IMR-90 (cell line): ENCODE measurements at regions not wholly inside any gene's neighbourhood (a gene's known extent, or its start where the extent isn't known, plus 50 kb on each side); places are given as distances from the start of the nearest gene placed in this dataset.

Experiments used
- ATAC-seq: fragments of 200-7000 bp; cut with Tn5 transposase; 2 replicates; pipeline ENCODE4 v1.9.1; 2020; ENCODE audit warnings: low read depth, mild to moderate bottlenecking, moderate library complexity
- BruUV-seq: library from RNA; stranded (reverse); fragments of 400-500 nt; replicated peaks from 2 replicates; lab custom pipeline; 2021; lab: Mats Ljungman, UMichigan
- CTCF ChIA-PET: fragments of 300-600 bp; formaldehyde crosslinking; extraction: SDS; loops from one replicate; lab custom pipeline; 2021; ENCODE audit warnings: antibody characterized with exemption; lab: Yijun Ruan, JAX
- POLR2A ChIA-PET: fragments of 300-600 bp; sonication (Branson Sonifier 250); formaldehyde crosslinking; loops from one replicate; lab custom pipeline; 2022; ENCODE audit warnings: antibody characterized with exemption; ENCODE audit not compliant: unreplicated experiment; lab: Charles Lee
- DNase-seq: peaks from one replicate; pipeline ENCODE4 v3.0.0; 2013
- H2AFZ ChIP-seq: replicated peaks from 2 replicates; pipeline ENCODE3; 2013; ENCODE audit warnings: low read length, mild to moderate bottlenecking; ENCODE audit not compliant: poor library complexity
- H2AK5ac ChIP-seq: 2 replicates; pipeline ENCODE4 v1.6.1; 2013; ENCODE audit warnings: low read depth, low read length, inconsistent platforms
- H2AK9ac ChIP-seq: replicated peaks from 2 replicates; pipeline ENCODE3; 2013; ENCODE audit warnings: mild to moderate bottlenecking, low read depth, low read length, moderate library complexity; ENCODE audit not compliant: poor library complexity
- H2BK120ac ChIP-seq: 2 replicates; pipeline ENCODE4 v1.6.1; 2013; ENCODE audit warnings: low read depth, low read length, inconsistent platforms
- H2BK15ac ChIP-seq: 3 replicates; pipeline ENCODE4 v1.6.1; 2013; ENCODE audit warnings: low read depth, low read length, inconsistent platforms
- H2BK20ac ChIP-seq: 2 replicates; pipeline ENCODE4 v1.6.1; 2013; ENCODE audit warnings: low read depth, mild to moderate bottlenecking, inconsistent platforms, low read length, moderate library complexity
- H2BK5ac ChIP-seq: 2 replicates; pipeline ENCODE4 v1.6.1; 2013; ENCODE audit warnings: mild to moderate bottlenecking, low read depth, low read length, inconsistent platforms; ENCODE audit not compliant: poor library complexity, severe bottlenecking
- H3K14ac ChIP-seq: replicated peaks from 2 replicates; pipeline ENCODE4 v1.6.1; 2013; ENCODE audit warnings: low read depth, low read length, inconsistent platforms
- H3K18ac ChIP-seq: 2 replicates; pipeline ENCODE4 v1.6.1; 2013; ENCODE audit warnings: low read depth, low read length, control low read depth
- H3K23ac ChIP-seq: 2 replicates; pipeline ENCODE4 v1.6.1; 2013; ENCODE audit warnings: low read depth, low read length, inconsistent platforms
- H3K27ac ChIP-seq: 2 replicates; pipeline ENCODE4 v1.5.1; 2013; ENCODE audit warnings: mild to moderate bottlenecking, control low read depth, low read length; ENCODE audit not compliant: insufficient read depth
- H3K27me3 ChIP-seq: 2 replicates; pipeline ENCODE4 v1.6.1; 2013; ENCODE audit warnings: low read length; ENCODE audit not compliant: control insufficient read depth, insufficient read depth
- H3K36me3 ChIP-seq: 2 replicates; pipeline ENCODE4 v1.6.1; 2013; ENCODE audit warnings: low read length, mixed read lengths; ENCODE audit not compliant: control insufficient read depth, insufficient read depth
- H3K4ac ChIP-seq: 2 replicates; pipeline ENCODE4 v1.6.1; 2013; ENCODE audit warnings: low read depth, low read length, inconsistent platforms
- H3K4me1 ChIP-seq: 2 replicates; pipeline ENCODE4 v1.6.1; 2013; ENCODE audit warnings: low read length, mixed read lengths; ENCODE audit not compliant: control insufficient read depth, insufficient read depth
- H3K4me2 ChIP-seq: 2 replicates; pipeline ENCODE4 v1.6.1; 2013; ENCODE audit warnings: low read depth, mild to moderate bottlenecking, control low read depth, low read length, moderate library complexity
- H3K4me3 ChIP-seq: 2 replicates; pipeline ENCODE4 v1.5.1; 2013; ENCODE audit warnings: low read depth, mild to moderate bottlenecking, control low read depth, low read length, moderate library complexity; ENCODE audit not compliant: insufficient read depth
- H3K56ac ChIP-seq: 2 replicates; pipeline ENCODE4 v1.6.1; 2013; ENCODE audit warnings: low read length, inconsistent platforms; ENCODE audit not compliant: insufficient read depth; ENCODE audit errors: extremely low read depth
- H3K79me1 ChIP-seq, 2 experiments: 2 replicates each; pipeline ENCODE4 v1.6.1; 2013; ENCODE audit warnings: low read length in 2 of 2, inconsistent platforms in 1 of 2, low read depth in 1 of 2
- H3K9ac ChIP-seq: 2 replicates; pipeline ENCODE4 v1.6.1; 2013; ENCODE audit warnings: low read depth, low read length, control low read depth
- H3K9me1 ChIP-seq: 2 replicates; pipeline ENCODE4 v1.6.1; 2013; ENCODE audit warnings: low read length, inconsistent platforms; ENCODE audit not compliant: insufficient read depth
- H3K9me3 ChIP-seq: 2 replicates; pipeline ENCODE4 v1.6.1; 2013; ENCODE audit warnings: low read length; ENCODE audit not compliant: control insufficient read depth, insufficient read depth
- H4K20me1 ChIP-seq: 2 replicates; pipeline ENCODE4 v1.6.1; 2013; ENCODE audit warnings: low read length, inconsistent platforms; ENCODE audit not compliant: insufficient read depth
- H4K5ac ChIP-seq: 2 replicates; pipeline ENCODE4 v1.6.1; 2013; ENCODE audit warnings: mild to moderate bottlenecking, low read depth, low read length, control low read depth
- H4K8ac ChIP-seq, 2 experiments: 2 replicates each; pipeline ENCODE4 v1.6.1; 2013; ENCODE audit warnings: low read depth in 2 of 2, low read length in 2 of 2, control low read depth in 1 of 2, inconsistent platforms in 1 of 2
- H4K91ac ChIP-seq: 2 replicates; pipeline ENCODE4 v1.6.1; 2013; ENCODE audit warnings: low read depth, low read length, inconsistent platforms; ENCODE audit not compliant: insufficient read depth
- CEBPB ChIP-seq: IDR thresholded peaks from 2 replicates; pipeline ENCODE4 v1.6.1; 2012; ENCODE audit warnings: low read depth, low read length, improper control_type of control experiment
- CTCF ChIP-seq: conservative IDR thresholded peaks from 2 replicates; pipeline ENCODE4 v1.5.1; 2012; ENCODE audit warnings: mild to moderate bottlenecking, low read depth, low read length, improper control_type of control experiment
- MAZ ChIP-seq: IDR thresholded peaks from 2 replicates; pipeline ENCODE4 v1.6.1; 2012; ENCODE audit warnings: low read depth, mild to moderate bottlenecking, low read length, improper control_type of control experiment, moderate library complexity, borderline replicate concordance
- SMC3 ChIP-seq: fragments of 150-350 bp; IDR thresholded peaks from 2 replicates; pipeline ENCODE4 v1.6.1; 2016; ENCODE audit warnings: low read depth, mild to moderate bottlenecking, antibody characterized with exemption, low read length, moderate library complexity
- WGBS, 2 experiments: methylation state at CpG; one replicate each; pipeline versions ENCODE4 v1.1.5 to v1.1.7; 2013; ENCODE audit warnings: missing lambda C conversion rate in 2 of 2; ENCODE audit not compliant: insufficient read length in 1 of 2; ENCODE audit errors: extremely low coverage in 2 of 2; 5-methylcytosine and 5-hydroxymethylcytosine counted together
- dilution Hi-C: fragments of 300-500 bp; cut with HindIII; formaldehyde crosslinking; loops from one replicate; pipeline ENCODE4 v1.14.3; 2018; ENCODE audit warnings: low sequenced_read_pairs; ENCODE audit not compliant: unreplicated experiment
- in situ Hi-C: fragments of 300-500 bp; cut with MboI; formaldehyde crosslinking; loops from 3 replicates; pipeline ENCODE4 v1.14.3; 2019; ENCODE audit warnings: low sequenced_read_pairs, inconsistent platforms, mixed read lengths
- intact Hi-C: fragments of 100-400 bp; cut with micrococcal nuclease; formaldehyde crosslinking; loops from 2 replicates; pipeline ENCODE4 v1.10.0; 2022

- ChIA-PET CTCF (interaction anchor here (0.6 kb wide), 1 partner anchor 825 kb away, joined by 3 read pairs; no protein-coding TSS in a partner anchor), POLR2A (no interaction called here)
- in situ Hi-C loops: no loop called here
Observed at GRCh38 chr13:76651286-76651685, 234.9 kb downstream of the KCTD12 start.

More at GRCh38 chr13:76651286-76651685, 234.9 kb downstream of the KCTD12 start:
- no peak overlapping the region for H3K14ac ChIP-seq
- TF ChIP-seq CTCF (no peak), CEBPB (no peak), MAZ (no peak), SMC3 (no peak)
- WGBS, 2 experiments: no CpG with 5 or more reads among the region's 1 CpG
- H2BK5ac ChIP-seq: no peak overlapping the region
- no peak overlapping the region for H3K23ac ChIP-seq
- ATAC-seq (no peak), DNase-seq (no peak)
- no peak overlapping the region for H4K8ac ChIP-seq
- H3K4me3 ChIP-seq: no peak overlapping the region
- H2AFZ ChIP-seq: no peak overlapping the region
- H3K27me3 ChIP-seq: no peaks in the 10 kb centered on the region
- BruUV-seq: no TSS peak
- no peak overlapping the region for H3K56ac ChIP-seq
- H4K91ac ChIP-seq: no peak overlapping the region
- no peaks in the 10 kb centered on the region for H3K9me3 ChIP-seq
- H3K36me3 ChIP-seq: no peaks in the 10 kb centered on the region
- no peak overlapping the region for H3K4me2 ChIP-seq
- H4K20me1 ChIP-seq: no peaks in the 10 kb centered on the region
- H2AK9ac ChIP-seq: no peak overlapping the region
- intact Hi-C loops: no loop called here
- no peak overlapping the region for H3K9ac ChIP-seq
- no peak overlapping the region for H4K5ac ChIP-seq
- H3K9me1 ChIP-seq: peaks cover 3% of the 10 kb centered on the region; the same call in 1 of the 2 replicates
- H2AK5ac ChIP-seq: no peak overlapping the region
- no peak overlapping the region for H3K4ac ChIP-seq
- no peaks in the 10 kb centered on the region for H3K79me1 ChIP-seq
- H2BK15ac ChIP-seq: no peak overlapping the region
- no peak overlapping the region for H3K18ac ChIP-seq
- dilution Hi-C loops: no loop called here
- H3K4me1 ChIP-seq: peaks cover 5% of the 10 kb centered on the region
- no peak overlapping the region for H2BK120ac ChIP-seq
- H3K27ac ChIP-seq: no peak overlapping the region
- no peak overlapping the region for H2BK20ac ChIP-seq
